PFSK-1 (cell line): ENCODE measurements at regions not wholly inside any gene's neighbourhood (a gene's known extent, or its start where the extent isn't known, plus 50 kb on each side); places are given as distances from the start of the nearest gene placed in this dataset.

Source experiments
- FOXP2 ChIP-seq: optimal IDR thresholded peaks from 2 replicates; pipeline ENCODE3; 2011; ENCODE audit warnings: borderline replicate concordance, control low read depth, inconsistent platforms; ENCODE audit not compliant: insufficient read depth; ENCODE audit errors: extremely low read length, extremely low read depth
- POLR2AphosphoS5 ChIP-seq: IDR thresholded peaks from 2 replicates; pipeline ENCODE4 v1.6.1; 2012; ENCODE audit warnings: low read depth, mild to moderate bottlenecking, control low read depth, low read length, moderate library complexity
- SIN3A ChIP-seq: IDR thresholded peaks from 2 replicates; pipeline ENCODE4 v1.6.1; 2012; ENCODE audit warnings: mild to moderate bottlenecking, low read length, moderate library complexity, borderline replicate concordance; ENCODE audit not compliant: insufficient read depth
- TAF1 ChIP-seq: IDR thresholded peaks from 2 replicates; pipeline ENCODE4 v1.6.1; 2012; ENCODE audit warnings: low read length, control low read depth, borderline replicate concordance; ENCODE audit not compliant: insufficient read depth
- TF ChIP-seq, protein P1 (sequence below), 2 experiments: IDR thresholded peaks; 2 replicates each; pipeline versions ENCODE4 v1.6.1 to v1.8.0; 2011 to 2012; ENCODE audit warnings: low read depth in 2 of 2, low read length in 2 of 2, control low read depth in 1 of 2, inconsistent platforms in 1 of 2, mild to moderate bottlenecking in 1 of 2, moderate library complexity in 1 of 2; ENCODE audit not compliant: insufficient read depth in 1 of 2

- no peak for TF ChIP-seq TAF1
- no peak for TF ChIP-seq POLR2AphosphoS5
- TF ChIP-seq SIN3A: no peak
- TF ChIP-seq, protein P1, sequence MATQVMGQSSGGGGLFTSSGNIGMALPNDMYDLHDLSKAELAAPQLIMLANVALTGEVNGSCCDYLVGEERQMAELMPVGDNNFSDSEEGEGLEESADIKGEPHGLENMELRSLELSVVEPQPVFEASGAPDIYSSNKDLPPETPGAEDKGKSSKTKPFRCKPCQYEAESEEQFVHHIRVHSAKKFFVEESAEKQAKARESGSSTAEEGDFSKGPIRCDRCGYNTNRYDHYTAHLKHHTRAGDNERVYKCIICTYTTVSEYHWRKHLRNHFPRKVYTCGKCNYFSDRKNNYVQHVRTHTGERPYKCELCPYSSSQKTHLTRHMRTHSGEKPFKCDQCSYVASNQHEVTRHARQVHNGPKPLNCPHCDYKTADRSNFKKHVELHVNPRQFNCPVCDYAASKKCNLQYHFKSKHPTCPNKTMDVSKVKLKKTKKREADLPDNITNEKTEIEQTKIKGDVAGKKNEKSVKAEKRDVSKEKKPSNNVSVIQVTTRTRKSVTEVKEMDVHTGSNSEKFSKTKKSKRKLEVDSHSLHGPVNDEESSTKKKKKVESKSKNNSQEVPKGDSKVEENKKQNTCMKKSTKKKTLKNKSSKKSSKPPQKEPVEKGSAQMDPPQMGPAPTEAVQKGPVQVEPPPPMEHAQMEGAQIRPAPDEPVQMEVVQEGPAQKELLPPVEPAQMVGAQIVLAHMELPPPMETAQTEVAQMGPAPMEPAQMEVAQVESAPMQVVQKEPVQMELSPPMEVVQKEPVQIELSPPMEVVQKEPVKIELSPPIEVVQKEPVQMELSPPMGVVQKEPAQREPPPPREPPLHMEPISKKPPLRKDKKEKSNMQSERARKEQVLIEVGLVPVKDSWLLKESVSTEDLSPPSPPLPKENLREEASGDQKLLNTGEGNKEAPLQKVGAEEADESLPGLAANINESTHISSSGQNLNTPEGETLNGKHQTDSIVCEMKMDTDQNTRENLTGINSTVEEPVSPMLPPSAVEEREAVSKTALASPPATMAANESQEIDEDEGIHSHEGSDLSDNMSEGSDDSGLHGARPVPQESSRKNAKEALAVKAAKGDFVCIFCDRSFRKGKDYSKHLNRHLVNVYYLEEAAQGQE (IDR thresholded peaks at IDR 0.05; ENCODE audit: insufficient read depth in 1 of 2, low read depth in 2 of 2, low read length in 2 of 2): no peak
- no peak for TF ChIP-seq FOXP2
These were observed 1475.1 kb downstream of the MAT2B start for GRCh38 chr5:164980480-164980879.
